HG02884 (cell line): ENCODE measurements at regions not wholly inside any gene's neighbourhood (a gene's known extent, or its start where the extent isn't known, plus 50 kb on each side); places are given as distances from the start of the nearest gene placed in this dataset.

Experiments
- ATAC-seq: cut with Tn5 transposase; IDR thresholded peaks from one replicate; pipeline ENCODE4 v1.9.1; 2021; ENCODE audit warnings: mild to moderate bottlenecking, moderate library complexity; ENCODE audit not compliant: unreplicated experiment

DNA sequence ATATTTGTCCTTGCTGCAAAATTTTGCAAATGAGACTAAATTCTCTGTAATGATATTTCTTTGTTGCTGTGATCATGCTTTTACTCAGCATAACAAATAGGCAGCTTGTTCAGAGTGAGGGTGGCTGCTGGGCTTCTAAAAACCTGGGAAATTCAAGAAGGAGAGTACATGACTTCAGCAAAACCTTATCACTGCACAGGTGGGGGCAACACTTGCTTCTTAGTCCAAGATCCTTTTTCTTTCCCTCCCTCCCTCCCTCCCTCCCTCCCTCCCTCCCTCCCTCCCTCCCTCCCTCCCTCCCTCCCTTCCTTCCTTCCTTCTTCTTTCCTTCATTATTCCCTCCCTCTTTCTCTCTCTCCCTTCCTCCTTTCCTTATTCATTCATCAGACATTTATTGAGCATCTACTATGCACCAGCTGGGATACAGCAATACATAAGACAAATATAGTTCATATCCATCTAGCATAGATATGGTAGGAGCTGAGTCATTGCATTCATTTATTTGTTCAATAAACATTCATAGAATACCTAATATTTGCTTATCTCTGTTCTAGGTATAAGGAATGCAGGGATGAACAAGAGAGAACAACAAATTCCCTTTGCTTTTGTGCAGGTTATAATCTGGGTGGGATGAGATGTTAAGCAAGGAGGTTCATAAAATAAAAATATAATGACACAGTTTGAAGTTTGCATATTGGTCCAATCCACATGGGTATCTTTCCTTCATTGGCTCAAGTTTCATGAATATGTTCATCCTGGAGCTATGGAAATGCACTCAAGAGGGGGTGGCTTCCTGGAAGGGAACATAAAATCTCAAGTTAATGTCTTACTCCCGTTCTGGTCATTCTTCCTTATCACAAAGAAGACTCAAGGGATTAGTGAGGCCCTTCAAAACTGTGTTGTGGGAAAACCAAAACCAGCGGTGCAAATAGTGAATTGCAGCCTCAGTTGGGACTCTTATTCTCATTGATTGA lies 210.7 kb downstream of the PDCD6IP start:
- no peak for ATAC-seq

DNA sequence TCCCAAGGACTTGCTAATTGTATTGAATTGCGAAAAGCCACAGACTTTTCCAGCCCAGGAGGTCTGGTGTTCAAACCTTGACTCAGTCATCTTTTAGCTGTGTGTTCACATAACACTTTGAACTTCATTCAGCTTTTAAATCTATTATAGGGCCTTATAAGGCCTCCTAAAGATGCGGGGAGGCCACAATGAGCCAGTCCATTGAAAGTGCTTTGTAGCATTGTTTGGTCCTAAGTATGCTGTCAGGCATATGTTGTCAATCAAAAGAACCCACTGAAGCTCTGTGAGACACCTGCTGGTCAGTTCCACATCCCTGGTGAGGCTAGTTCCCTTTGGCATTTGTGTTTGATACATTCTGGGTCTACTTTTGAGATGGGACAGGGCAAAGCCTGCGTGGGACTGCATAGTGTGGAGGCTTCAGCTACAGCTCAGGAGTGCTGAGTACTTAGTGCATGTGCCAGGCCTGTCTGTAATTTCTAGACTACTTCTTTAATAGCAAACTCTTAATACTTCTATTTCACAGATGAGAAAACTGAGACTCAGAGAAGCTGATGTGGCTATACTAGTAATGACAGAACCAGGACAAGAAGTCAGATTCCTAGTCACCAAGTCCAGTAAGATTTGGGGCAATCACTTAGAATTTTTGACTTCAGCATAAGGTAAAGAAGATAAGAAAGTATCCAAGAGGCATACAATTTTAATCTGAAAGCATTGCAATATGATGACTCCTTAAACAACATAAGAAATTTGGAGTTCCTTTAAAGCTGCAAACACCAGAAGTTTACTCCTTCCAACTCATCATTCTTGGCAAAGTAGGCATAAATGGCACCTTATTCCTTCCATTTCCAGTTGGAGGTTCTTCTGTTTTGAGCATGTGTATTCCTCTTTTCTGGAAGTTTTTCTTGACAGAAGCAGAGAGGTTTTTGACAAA lies 213.0 kb downstream of the PDCD6IP start:
- ATAC-seq, result no peak

DNA sequence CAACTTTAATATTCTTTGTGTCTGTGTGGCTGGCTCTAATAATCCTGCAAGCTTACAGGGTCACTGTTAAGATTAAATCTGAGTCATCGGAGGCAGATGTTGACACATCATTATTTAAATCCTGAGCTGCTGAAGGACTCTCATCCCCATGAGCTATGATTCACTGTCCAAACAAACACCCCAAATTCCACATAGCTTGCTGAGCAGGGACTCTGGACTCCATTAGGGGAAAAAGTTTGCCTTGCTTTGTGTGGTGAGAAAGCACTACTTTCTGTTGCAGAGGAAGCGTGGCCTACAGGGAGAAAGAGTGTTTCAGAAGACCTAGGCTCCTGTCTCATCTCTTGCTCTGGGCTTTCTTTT lies 213.7 kb downstream of the PDCD6IP start:
- no peak for ATAC-seq

DNA sequence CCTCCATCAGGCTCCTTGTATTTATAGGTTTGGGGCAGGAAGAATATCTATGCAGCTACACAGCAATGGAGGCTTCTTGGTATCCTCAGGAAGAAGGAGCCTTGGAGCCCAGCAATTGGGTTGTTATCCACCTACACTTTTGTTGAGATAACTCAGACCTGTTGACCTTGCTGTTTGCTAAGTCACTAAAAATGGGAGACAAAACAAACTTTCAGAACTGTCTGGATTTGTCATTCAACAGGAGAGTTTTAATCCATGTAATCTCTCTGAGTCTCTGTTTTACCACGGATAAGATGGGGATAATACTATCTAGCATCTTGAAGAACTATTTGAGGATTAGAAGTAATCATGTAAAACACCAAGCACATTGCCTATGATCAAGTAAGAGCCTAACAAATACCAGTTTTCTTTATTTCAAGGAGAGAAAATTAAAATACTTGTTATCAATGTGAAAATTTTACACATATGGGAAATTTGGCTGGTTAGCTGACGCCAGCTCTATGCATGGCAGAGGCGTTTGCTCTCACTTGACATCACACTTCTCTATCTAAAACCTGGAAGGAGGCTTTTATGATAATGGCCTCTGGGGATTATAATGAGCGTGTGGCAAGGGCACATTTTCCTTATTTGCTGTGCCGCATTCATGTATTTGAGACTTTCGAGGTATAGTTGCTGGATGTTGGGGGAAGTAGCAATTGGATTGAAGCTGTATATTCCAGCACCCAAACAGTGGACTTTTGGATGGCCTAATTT lies 215.6 kb downstream of the PDCD6IP start:
- no peak for ATAC-seq

DNA sequence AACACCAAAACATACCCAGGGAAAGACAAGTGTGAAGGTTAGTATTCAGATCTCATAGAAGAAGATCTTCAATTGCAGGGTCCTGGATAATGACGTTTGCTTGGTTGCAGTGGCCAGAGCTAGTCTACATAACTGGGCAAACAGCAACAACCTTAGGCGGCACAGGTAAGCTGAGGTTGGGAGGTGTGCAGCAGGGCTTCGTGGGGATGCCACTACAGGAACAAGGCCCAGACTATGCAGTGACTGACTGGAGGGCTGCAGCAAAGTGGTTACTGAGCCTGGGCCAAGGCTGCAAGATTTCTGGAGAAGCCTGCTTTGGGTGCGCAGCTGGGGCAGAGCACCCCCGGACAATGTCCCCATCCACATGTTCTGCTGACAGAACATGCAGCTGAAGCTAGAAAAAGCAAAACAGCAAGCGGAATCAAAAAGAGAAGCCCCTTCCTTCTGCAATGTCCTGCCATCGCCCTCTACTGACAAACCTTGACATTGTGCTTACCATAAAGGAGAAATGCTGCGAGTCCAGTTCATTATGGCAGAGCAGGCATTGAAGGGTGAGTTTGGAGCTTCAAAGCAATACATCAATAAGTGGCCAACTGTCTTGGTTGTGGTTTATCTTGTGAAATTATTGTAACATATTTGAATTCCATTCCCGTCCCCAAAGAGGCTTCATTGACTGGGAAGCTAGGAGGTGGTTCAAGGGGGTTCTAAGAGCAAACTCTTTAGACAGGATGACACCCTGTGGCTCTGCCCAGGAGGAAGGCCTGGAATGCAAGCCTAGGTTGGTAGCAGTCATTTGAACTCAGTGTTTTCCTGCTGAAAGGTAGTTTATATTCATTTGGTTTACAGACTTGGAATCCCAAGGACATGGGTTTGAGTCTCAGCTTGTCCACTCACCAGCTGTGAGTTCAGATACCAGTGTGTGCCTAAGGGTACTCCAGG lies 217.0 kb downstream of the PDCD6IP start:
- ATAC-seq, result no peak

GRCh38 chr3:34016925-34017587 lies 218.6 kb downstream of the PDCD6IP start:
- no peak for ATAC-seq

DNA sequence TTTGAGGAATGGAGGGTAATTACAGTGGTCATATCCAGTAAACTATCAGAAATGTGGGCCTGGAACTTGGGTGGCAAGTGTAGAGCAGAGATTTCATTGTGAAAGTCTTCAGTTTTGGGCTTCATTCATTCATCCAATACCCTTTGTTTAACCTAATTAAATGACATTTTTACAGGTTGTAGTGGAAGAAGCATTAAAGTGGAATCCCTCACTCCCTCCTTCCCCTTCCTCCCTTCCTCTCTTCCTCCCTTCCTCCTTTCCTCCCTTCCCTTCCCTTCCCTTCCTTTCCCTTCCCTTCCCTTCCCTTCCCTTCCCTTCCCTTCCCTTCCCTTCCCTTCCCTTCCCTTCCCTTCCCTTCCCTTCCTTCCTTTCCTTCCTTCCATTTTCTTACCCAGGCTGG lies 219.3 kb downstream of the PDCD6IP start:
- ATAC-seq, result no peak

GRCh38 chr3:34019158-34019557 lies 220.7 kb downstream of the PDCD6IP start:
- ATAC-seq, result no peak

- no peak for ATAC-seq
These were observed 221.7 kb downstream of the PDCD6IP start for GRCh38 chr3:34020170-34020569.

- no peak for ATAC-seq
These were observed 222.6 kb downstream of the PDCD6IP start for GRCh38 chr3:34020726-34021680.

DNA sequence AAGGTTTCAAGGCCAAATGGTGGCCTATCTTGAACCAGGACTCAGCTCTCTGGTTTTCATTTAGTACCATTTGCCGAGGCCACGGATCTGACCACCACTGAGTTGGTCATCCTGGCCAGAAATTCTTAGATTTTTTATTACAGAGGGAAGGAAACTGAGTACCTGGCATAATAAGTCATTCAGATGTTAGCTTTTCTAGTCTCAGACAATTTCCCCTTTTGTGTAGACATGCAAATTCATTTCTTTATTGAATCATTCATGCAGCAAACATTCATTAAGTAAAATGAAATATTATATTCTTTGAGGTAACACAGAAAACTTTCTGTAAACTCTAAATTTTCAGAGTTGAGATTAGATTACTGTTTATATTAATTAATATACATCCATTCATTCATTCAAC lies 223.7 kb downstream of the PDCD6IP start:
- ATAC-seq, result no peak

GRCh38 chr3:34024447-34025240 lies 226.2 kb downstream of the PDCD6IP start:
- no peak for ATAC-seq

DNA sequence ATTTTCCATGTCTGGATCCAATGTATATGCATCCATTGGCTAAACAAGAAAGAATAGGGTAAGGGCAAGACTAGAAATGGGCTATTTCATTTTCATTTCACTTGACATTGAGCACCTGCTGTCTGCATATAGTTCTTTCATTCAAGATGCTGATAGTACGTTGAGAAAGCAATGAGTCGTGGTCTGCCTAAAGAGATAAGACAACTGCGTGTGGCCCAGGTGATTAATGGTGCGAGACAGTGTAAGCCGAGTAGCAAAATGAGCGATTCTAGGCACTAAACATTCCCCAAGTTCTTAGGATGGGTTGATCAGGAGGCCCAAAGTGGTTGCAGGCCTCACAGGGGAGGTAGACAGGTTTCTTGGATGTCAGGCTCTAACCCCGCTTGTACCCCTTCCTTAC lies 235.4 kb downstream of the PDCD6IP start:
- ATAC-seq, result no peak

GRCh38 chr3:34034840-34035239 lies 236.4 kb downstream of the PDCD6IP start:
- no peak for ATAC-seq

- ATAC-seq, result no peak
These were observed 237.3 kb downstream of the PDCD6IP start for GRCh38 chr3:34035775-34036174.

DNA sequence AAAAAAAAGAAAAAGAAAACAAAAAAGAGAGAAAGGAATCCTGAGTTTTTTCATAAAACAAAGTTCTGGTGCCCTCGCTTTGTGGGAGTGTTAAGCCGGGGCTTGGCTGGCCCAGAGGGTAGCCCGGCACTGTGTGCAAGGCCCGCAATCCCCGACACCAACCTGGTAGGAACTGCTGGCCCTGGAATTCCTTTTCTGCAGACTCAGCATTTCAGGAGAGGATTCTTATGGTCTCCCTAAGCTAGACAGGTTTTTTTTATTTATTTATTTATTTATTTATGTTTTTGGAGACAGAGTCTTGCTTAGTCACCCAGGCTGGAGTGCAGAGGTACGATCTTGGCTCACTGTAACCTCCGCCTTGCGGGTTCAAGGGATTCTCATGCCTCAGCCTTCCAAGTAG lies 238.8 kb downstream of the PDCD6IP start:
- no peak for ATAC-seq

DNA sequence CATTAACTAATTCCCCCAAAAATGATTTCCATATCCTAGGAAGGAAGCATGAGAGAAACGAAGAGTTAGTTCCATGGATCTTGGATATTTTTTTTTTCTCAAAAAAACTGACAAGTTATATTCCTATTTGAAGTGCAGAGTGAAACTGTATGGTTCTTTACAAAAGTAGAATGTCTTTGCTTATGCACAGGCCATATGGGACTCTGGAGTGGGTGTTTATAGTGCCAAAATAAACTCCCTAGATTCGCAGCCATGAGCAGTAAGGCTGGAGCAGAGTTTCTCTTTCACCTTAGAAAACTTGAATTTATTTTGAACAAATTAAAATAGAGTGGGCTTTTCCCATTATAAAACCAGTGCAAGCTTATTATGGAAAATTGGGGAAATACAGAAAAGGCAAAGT lies 239.7 kb downstream of the PDCD6IP start:
- no peak for ATAC-seq
